GM23338 (cell line): ENCODE measurements at regions not wholly inside any gene's neighbourhood (a gene's known extent, or its start where the extent isn't known, plus 50 kb on each side); places are given as distances from the start of the nearest gene placed in this dataset.

Source experiments
- ATAC-seq: fragments of 200-7000 bp; cut with Tn5 transposase; 3 replicates; pipeline ENCODE4 v1.9.1; 2020
- DNase-seq: peaks from one replicate; pipeline ENCODE4 v3.0.0-alpha.2; 2015; ENCODE audit warnings: low spot score
- H2AFZ ChIP-seq: fragments of 200-600 bp; sonication (generic); 2 replicates; pipeline ENCODE4 v1.8.0; 2016; ENCODE audit warnings: antibody characterized with exemption, mild to moderate bottlenecking, moderate library complexity
- H3F3A ChIP-seq: fragments of 200-600 bp; sonication (generic); replicated peaks from 2 replicates; pipeline ENCODE4 v1.8.0; 2017; ENCODE audit warnings: antibody characterized with exemption, mixed run types, low read depth
- H3K27ac ChIP-seq: fragments of 200-600 bp; sonication (generic); 2 replicates; pipeline ENCODE4 v1.6.1; 2016; ENCODE audit warnings: low read depth
- H3K27me3 ChIP-seq: fragments of 200-600 bp; sonication (generic); 2 replicates; pipeline ENCODE4 v1.8.0; 2016; ENCODE audit warnings: mild to moderate bottlenecking, mixed run types, moderate library complexity; ENCODE audit not compliant: insufficient read depth
- H3K36me3 ChIP-seq: fragments of 200-600 bp; sonication (generic); 2 replicates; pipeline ENCODE4 v1.8.0; 2016; ENCODE audit warnings: mild to moderate bottlenecking; ENCODE audit not compliant: insufficient read depth
- H3K4me1 ChIP-seq: fragments of 200-600 bp; sonication (generic); 2 replicates; pipeline ENCODE4 v1.8.0; 2016; ENCODE audit warnings: mild to moderate bottlenecking, moderate library complexity; ENCODE audit not compliant: insufficient read depth
- H3K4me2 ChIP-seq: fragments of 200-600 bp; sonication (generic); 2 replicates; pipeline ENCODE4 v1.7.1; 2017; ENCODE audit warnings: mixed run types
- H3K4me3 ChIP-seq: fragments of 200-600 bp; sonication (generic); 2 replicates; pipeline ENCODE4 v1.6.1; 2016; ENCODE audit warnings: mixed run types
- H3K79me2 ChIP-seq: fragments of 200-600 bp; sonication (generic); replicated peaks from 2 replicates; pipeline ENCODE4 v1.8.0; 2017; ENCODE audit warnings: mild to moderate bottlenecking; ENCODE audit not compliant: insufficient read depth
- H3K9me2 ChIP-seq: fragments of 200-600 bp; sonication (generic); 2 replicates; pipeline ENCODE4 v1.8.0; 2017; ENCODE audit not compliant: insufficient read depth
- H4K20me1 ChIP-seq: fragments of 200-600 bp; sonication (generic); replicated peaks from 2 replicates; pipeline ENCODE4 v1.8.0; 2017; ENCODE audit warnings: mild to moderate bottlenecking; ENCODE audit not compliant: insufficient read depth
- H3K27ac Mint-ChIP-seq: 2 replicates; pipeline ENCODE4 v1.8.0; 2020; ENCODE audit warnings: inconsistent platforms, mild to moderate bottlenecking, moderate library complexity, mixed read lengths
- H3K27me3 Mint-ChIP-seq: 3 replicates; pipeline ENCODE4 v1.8.0; 2022; ENCODE audit warnings: low read depth, mild to moderate bottlenecking, moderate library complexity, mixed read lengths, inconsistent platforms; ENCODE audit not compliant: insufficient read depth, poor library complexity
- H3K36me3 Mint-ChIP-seq: 3 replicates; pipeline ENCODE4 v1.8.0; 2021; ENCODE audit warnings: low read depth, mild to moderate bottlenecking, inconsistent platforms, moderate library complexity, mixed read lengths
- H3K4me1 Mint-ChIP-seq: 3 replicates; pipeline ENCODE4 v1.8.0; 2020; ENCODE audit warnings: mild to moderate bottlenecking, inconsistent platforms, mixed read lengths
- H3K4me3 Mint-ChIP-seq: 3 replicates; pipeline ENCODE4 v1.8.0; 2021; ENCODE audit warnings: moderate library complexity, mild to moderate bottlenecking, inconsistent platforms, mixed read lengths
- H3K9me3 Mint-ChIP-seq: 3 replicates; pipeline ENCODE4 v1.8.0; 2020; ENCODE audit warnings: moderate library complexity, mild to moderate bottlenecking, inconsistent platforms, mixed read lengths
- ETS1 ChIP-seq: IDR thresholded peaks from 2 replicates; pipeline ENCODE4 v1.6.1; 2016; ENCODE audit warnings: antibody characterized with exemption
- EZH2 ChIP-seq: fragments of 200-600 bp; sonication (generic); IDR thresholded peaks from one replicate; pipeline ENCODE4 v1.8.0; 2017; ENCODE audit warnings: antibody characterized with exemption, mild to moderate bottlenecking, low read depth; ENCODE audit not compliant: unreplicated experiment
- EZH2phosphoT487 ChIP-seq: fragments of 200-600 bp; sonication (generic); IDR thresholded peaks from one replicate; pipeline ENCODE4 v1.8.1; 2018; ENCODE audit warnings: antibody characterized with exemption; ENCODE audit not compliant: unreplicated experiment
- JUNB ChIP-seq: IDR thresholded peaks from one replicate; pipeline ENCODE4 v1.6.1; 2016; ENCODE audit warnings: antibody characterized with exemption; ENCODE audit not compliant: unreplicated experiment
- NANOG ChIP-seq: IDR thresholded peaks from 2 replicates; pipeline ENCODE4 v1.6.1; 2016; ENCODE audit warnings: antibody characterized with exemption, borderline replicate concordance
- POLR2AphosphoS5 ChIP-seq: IDR thresholded peaks from 2 replicates; pipeline ENCODE4 v1.6.1; 2016; ENCODE audit warnings: antibody characterized with exemption, low read depth
- STAT1 ChIP-seq: IDR thresholded peaks from one replicate; pipeline ENCODE4 v1.6.1; 2016; ENCODE audit warnings: antibody characterized with exemption; ENCODE audit not compliant: unreplicated experiment
- ZNF114 ChIP-seq: fragments of 250-450 bp; sonication (Bioruptor Pico); IDR thresholded peaks from 2 replicates; pipeline ENCODE4 v1.5.0; 2020; ENCODE audit warnings: mild to moderate bottlenecking, moderate library complexity
- ZNF331 ChIP-seq: fragments of 250-450 bp; sonication (Bioruptor Pico); IDR thresholded peaks from 2 replicates; pipeline ENCODE4 v1.5.0; 2020; ENCODE audit warnings: low read depth, mild to moderate bottlenecking, moderate library complexity
- TF ChIP-seq, protein P1 (sequence below), 2 experiments: fragments of 200-600 bp in 1 of 2; sonication (generic) in 1 of 2; conservative IDR thresholded peaks; 2 replicates each; pipeline versions ENCODE4 v1.5.1 to v1.6.1; 2016 to 2017; ENCODE audit warnings: antibody characterized with exemption in 2 of 2, low read depth in 2 of 2, mild to moderate bottlenecking in 2 of 2, moderate library complexity in 1 of 2
- TF ChIP-seq, protein P2 (sequence below): fragments of 250-450 bp; sonication (Bioruptor Pico); IDR thresholded peaks from 2 replicates; pipeline ENCODE4 v1.5.0; 2020; ENCODE audit warnings: mild to moderate bottlenecking, moderate library complexity

- Mint-ChIP-seq H3K27me3 (peaks cover 2% of the 10 kb centered on the region), H3K36me3 (peaks cover 5% of the 10 kb centered on the region; the same call in 1 of the 3 replicates), H3K4me1 (peaks cover 5% of the 10 kb centered on the region), H3K9me3 (peaks cover 6% of the 10 kb centered on the region; the same call in 2 of the 3 replicates), H3K27ac (no peak overlapping the region), H3K4me3 (no peak overlapping the region)
- ATAC-seq, result no peak
- Histone ChIP-seq H3F3A (no peaks in the 10 kb centered on the region), H3K4me3 (no peak overlapping the region), H3K27me3 (no peaks in the 10 kb centered on the region), H3K9me2 (peaks cover 11% of the 10 kb centered on the region), H4K20me1 (no peaks in the 10 kb centered on the region), H3K36me3 (no peaks in the 10 kb centered on the region), H3K4me2 (no peak overlapping the region), H3K4me1 (no peaks in the 10 kb centered on the region), H3K79me2 (no peaks in the 10 kb centered on the region), H3K27ac (no peak overlapping the region), H2AFZ (no peak overlapping the region)
- TF ChIP-seq POLR2AphosphoS5 (no peak), NANOG (no peak), ZNF331 (CRISPR knock-in tag) (no peak), ETS1 (no peak), STAT1 (no peak), JUNB (no peak), EZH2phosphoT487 (no peak), ZNF114 (CRISPR knock-in tag) (no peak), EZH2 (no peak)
- TF ChIP-seq, protein P1, sequence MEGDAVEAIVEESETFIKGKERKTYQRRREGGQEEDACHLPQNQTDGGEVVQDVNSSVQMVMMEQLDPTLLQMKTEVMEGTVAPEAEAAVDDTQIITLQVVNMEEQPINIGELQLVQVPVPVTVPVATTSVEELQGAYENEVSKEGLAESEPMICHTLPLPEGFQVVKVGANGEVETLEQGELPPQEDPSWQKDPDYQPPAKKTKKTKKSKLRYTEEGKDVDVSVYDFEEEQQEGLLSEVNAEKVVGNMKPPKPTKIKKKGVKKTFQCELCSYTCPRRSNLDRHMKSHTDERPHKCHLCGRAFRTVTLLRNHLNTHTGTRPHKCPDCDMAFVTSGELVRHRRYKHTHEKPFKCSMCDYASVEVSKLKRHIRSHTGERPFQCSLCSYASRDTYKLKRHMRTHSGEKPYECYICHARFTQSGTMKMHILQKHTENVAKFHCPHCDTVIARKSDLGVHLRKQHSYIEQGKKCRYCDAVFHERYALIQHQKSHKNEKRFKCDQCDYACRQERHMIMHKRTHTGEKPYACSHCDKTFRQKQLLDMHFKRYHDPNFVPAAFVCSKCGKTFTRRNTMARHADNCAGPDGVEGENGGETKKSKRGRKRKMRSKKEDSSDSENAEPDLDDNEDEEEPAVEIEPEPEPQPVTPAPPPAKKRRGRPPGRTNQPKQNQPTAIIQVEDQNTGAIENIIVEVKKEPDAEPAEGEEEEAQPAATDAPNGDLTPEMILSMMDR (conservative IDR thresholded peaks at IDR 0.05; ENCODE audit: low read depth in 2 of 2), result no peak
- TF ChIP-seq, protein P2, sequence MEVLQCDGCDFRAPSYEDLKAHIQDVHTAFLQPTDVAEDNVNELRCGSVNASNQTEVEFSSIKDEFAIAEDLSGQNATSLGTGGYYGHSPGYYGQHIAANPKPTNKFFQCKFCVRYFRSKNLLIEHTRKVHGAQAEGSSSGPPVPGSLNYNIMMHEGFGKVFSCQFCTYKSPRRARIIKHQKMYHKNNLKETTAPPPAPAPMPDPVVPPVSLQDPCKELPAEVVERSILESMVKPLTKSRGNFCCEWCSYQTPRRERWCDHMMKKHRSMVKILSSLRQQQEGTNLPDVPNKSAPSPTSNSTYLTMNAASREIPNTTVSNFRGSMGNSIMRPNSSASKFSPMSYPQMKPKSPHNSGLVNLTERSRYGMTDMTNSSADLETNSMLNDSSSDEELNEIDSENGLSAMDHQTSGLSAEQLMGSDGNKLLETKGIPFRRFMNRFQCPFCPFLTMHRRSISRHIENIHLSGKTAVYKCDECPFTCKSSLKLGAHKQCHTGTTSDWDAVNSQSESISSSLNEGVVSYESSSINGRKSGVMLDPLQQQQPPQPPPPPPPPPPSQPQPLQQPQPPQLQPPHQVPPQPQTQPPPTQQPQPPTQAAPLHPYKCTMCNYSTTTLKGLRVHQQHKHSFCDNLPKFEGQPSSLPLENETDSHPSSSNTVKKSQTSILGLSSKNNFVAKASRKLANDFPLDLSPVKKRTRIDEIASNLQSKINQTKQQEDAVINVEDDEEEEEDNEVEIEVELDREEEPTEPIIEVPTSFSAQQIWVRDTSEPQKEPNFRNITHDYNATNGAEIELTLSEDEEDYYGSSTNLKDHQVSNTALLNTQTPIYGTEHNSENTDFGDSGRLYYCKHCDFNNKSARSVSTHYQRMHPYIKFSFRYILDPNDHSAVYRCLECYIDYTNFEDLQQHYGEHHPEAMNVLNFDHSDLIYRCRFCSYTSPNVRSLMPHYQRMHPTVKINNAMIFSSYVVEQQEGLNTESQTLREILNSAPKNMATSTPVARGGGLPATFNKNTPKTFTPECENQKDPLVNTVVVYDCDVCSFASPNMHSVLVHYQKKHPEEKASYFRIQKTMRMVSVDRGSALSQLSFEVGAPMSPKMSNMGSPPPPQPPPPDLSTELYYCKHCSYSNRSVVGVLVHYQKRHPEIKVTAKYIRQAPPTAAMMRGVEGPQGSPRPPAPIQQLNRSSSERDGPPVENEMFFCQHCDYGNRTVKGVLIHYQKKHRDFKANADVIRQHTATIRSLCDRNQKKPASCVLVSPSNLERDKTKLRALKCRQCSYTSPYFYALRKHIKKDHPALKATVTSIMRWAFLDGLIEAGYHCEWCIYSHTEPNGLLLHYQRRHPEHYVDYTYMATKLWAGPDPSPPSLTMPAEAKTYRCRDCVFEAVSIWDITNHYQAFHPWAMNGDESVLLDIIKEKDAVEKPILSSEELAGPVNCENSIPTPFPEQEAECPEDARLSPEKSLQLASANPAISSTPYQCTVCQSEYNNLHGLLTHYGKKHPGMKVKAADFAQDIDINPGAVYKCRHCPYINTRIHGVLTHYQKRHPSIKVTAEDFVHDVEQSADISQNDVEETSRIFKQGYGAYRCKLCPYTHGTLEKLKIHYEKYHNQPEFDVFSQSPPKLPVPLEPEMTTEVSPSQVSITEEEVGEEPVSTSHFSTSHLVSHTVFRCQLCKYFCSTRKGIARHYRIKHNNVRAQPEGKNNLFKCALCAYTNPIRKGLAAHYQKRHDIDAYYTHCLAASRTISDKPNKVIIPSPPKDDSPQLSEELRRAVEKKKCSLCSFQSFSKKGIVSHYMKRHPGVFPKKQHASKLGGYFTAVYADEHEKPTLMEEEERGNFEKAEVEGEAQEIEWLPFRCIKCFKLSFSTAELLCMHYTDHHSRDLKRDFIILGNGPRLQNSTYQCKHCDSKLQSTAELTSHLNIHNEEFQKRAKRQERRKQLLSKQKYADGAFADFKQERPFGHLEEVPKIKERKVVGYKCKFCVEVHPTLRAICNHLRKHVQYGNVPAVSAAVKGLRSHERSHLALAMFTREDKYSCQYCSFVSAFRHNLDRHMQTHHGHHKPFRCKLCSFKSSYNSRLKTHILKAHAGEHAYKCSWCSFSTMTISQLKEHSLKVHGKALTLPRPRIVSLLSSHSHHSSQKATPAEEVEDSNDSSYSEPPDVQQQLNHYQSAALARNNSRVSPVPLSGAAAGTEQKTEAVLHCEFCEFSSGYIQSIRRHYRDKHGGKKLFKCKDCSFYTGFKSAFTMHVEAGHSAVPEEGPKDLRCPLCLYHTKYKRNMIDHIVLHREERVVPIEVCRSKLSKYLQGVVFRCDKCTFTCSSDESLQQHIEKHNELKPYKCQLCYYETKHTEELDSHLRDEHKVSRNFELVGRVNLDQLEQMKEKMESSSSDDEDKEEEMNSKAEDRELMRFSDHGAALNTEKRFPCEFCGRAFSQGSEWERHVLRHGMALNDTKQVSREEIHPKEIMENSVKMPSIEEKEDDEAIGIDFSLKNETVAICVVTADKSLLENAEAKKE (CRISPR knock-in tag), result no peak
- DNase-seq, result no peak
Measured at GRCh38 chr11:95346265-95346664, 115.3 kb upstream of the SESN3 start.
